SK-N-SH (cell line): ENCODE measurements at regions not wholly inside any gene's neighbourhood (a gene's known extent, or its start where the extent isn't known, plus 50 kb on each side); places are given as distances from the start of the nearest gene placed in this dataset.

Experiments used
- CTCF ChIA-PET: fragments of 300-600, 350-600 bp; formaldehyde crosslinking; extraction: SDS; loops from one replicate; lab custom pipeline; 2021; lab: Yijun Ruan, JAX
- POLR2A ChIA-PET: fragments of 350-600 bp; sonication (Branson Sonifier 250); formaldehyde crosslinking; extraction: SDS; loops from one replicate; lab custom pipeline; 2020; ENCODE audit warnings: antibody characterized with exemption, inconsistent platforms; lab: Yijun Ruan, JAX
- DNase-seq: peaks from one replicate; pipeline ENCODE4 v3.0.0; 2012
- H2AFZ ChIP-seq: fragments of 200-600 bp; sonication (generic); 2 replicates; pipeline ENCODE4 v1.8.1; 2016; ENCODE audit warnings: antibody characterized with exemption, mild to moderate bottlenecking, low read depth
- H3F3A ChIP-seq: fragments of 200-600 bp; sonication (generic); replicated peaks from 2 replicates; pipeline ENCODE3; 2016; ENCODE audit warnings: antibody characterized with exemption, mild to moderate bottlenecking; ENCODE audit not compliant: insufficient read depth
- H3K27ac ChIP-seq, 2 experiments: fragments of 200-500 bp in 1 of 2; fragments of 200-600 bp in 1 of 2; sonication (Bioruptor generic) in 1 of 2; sonication (generic), shearing (Covaris generic) in 1 of 2; 2 replicates each; pipeline versions ENCODE4 v1.5.1 to v1.6.1; 2014 to 2016; ENCODE audit warnings: low read depth in 2 of 2, inconsistent platforms in 1 of 2, low read length in 1 of 2, mild to moderate bottlenecking in 1 of 2, mixed read lengths in 1 of 2
- H3K27me3 ChIP-seq: fragments of 200-600 bp; sonication (generic), shearing (Covaris generic); 2 replicates; pipeline ENCODE4 v1.6.1; 2016; ENCODE audit warnings: mixed run types; ENCODE audit not compliant: insufficient read depth
- H3K36me3 ChIP-seq, 2 experiments: fragments of 200-500 bp in 1 of 2; fragments of 200-600 bp in 1 of 2; sonication (Bioruptor generic) in 1 of 2; sonication (generic) in 1 of 2; replicated peaks in 1 of 2; 2 replicates each; pipeline versions ENCODE3 to v1.5.1; 2014 to 2016; ENCODE audit warnings: low read length in 1 of 2, mild to moderate bottlenecking in 1 of 2; ENCODE audit not compliant: insufficient read depth in 2 of 2, control insufficient read depth in 1 of 2
- H3K4me1 ChIP-seq, 2 experiments: fragments of 200-500 bp in 1 of 2; fragments of 200-600 bp in 1 of 2; sonication (Bioruptor generic) in 1 of 2; sonication (generic), shearing (Covaris generic) in 1 of 2; 2 replicates each; pipeline versions ENCODE4 v1.5.1 to v1.6.1; 2014 to 2016; ENCODE audit warnings: low read depth in 1 of 2, low read length in 1 of 2, mixed run types in 1 of 2; ENCODE audit not compliant: insufficient read depth in 2 of 2, control insufficient read depth in 1 of 2
- H3K4me2 ChIP-seq: fragments of 200-600 bp; sonication (generic), shearing (Covaris generic); 2 replicates; pipeline ENCODE4 v1.6.1; 2017; ENCODE audit warnings: mixed run types
- H3K4me3 ChIP-seq, 2 experiments: fragments of 200-500 bp in 1 of 2; fragments of 200-600 bp in 1 of 2; sonication (Bioruptor generic) in 1 of 2; sonication (generic), shearing (Covaris generic) in 1 of 2; 2 replicates each; pipeline versions ENCODE4 v1.5.1 to v1.8.1; 2014 to 2016; ENCODE audit warnings: low read depth in 2 of 2, inconsistent platforms in 1 of 2, low read length in 1 of 2, mild to moderate bottlenecking in 1 of 2, mixed read lengths in 1 of 2, moderate library complexity in 1 of 2
- H3K79me2 ChIP-seq: fragments of 200-600 bp; sonication (generic); 2 replicates; pipeline ENCODE4 v1.8.1; 2017; ENCODE audit warnings: mild to moderate bottlenecking; ENCODE audit not compliant: insufficient read depth
- H3K9ac ChIP-seq: fragments of 200-600 bp; sonication (generic); 2 replicates; pipeline ENCODE4 v1.6.1; 2017; ENCODE audit warnings: mixed run types
- H3K9me2 ChIP-seq: fragments of 200-600 bp; sonication (generic); 2 replicates; pipeline ENCODE4 v1.6.1; 2017; ENCODE audit warnings: mixed run types
- H3K9me3 ChIP-seq: fragments of 200-600 bp; sonication (generic); 2 replicates; pipeline ENCODE4 v1.6.1; 2017; ENCODE audit warnings: mixed run types, mild to moderate bottlenecking, moderate library complexity
- H4K20me1 ChIP-seq: fragments of 200-600 bp; sonication (generic); 2 replicates; pipeline ENCODE4 v1.6.1; 2017; ENCODE audit warnings: mild to moderate bottlenecking, mixed run types; ENCODE audit not compliant: insufficient read depth
- CHD2 ChIP-seq: fragments of 150-350 bp; IDR thresholded peaks from 2 replicates; pipeline ENCODE4 v1.6.1; 2018; ENCODE audit warnings: low read length; ENCODE audit not compliant: partially characterized antibody
- ELF1 ChIP-seq: IDR thresholded peaks from 2 replicates; pipeline ENCODE4 v1.4.0; 2012
- EP300 ChIP-seq, 2 experiments: IDR thresholded peaks; 2 replicates each; pipeline versions ENCODE4 v1.4.0 to v1.6.1; 2012; ENCODE audit warnings: borderline replicate concordance in 1 of 2, low read depth in 1 of 2, low read length in 1 of 2
- FOSL2 ChIP-seq: IDR thresholded peaks from 2 replicates; pipeline ENCODE4 v1.4.0; 2012; ENCODE audit warnings: low read depth, mild to moderate bottlenecking, moderate library complexity, borderline replicate concordance
- JUND ChIP-seq: IDR thresholded peaks from 2 replicates; pipeline ENCODE4 v1.4.0; 2012
- NRF1 ChIP-seq: IDR thresholded peaks from 2 replicates; pipeline ENCODE4 v1.6.1; 2012; ENCODE audit warnings: low read depth, mild to moderate bottlenecking, low read length
- PBX3 ChIP-seq: IDR thresholded peaks from 2 replicates; pipeline ENCODE4; 2012
- RFX5 ChIP-seq: IDR thresholded peaks from 2 replicates; pipeline ENCODE4 v1.6.1; 2012; ENCODE audit warnings: mild to moderate bottlenecking, improper control_type of control experiment, low read length
- SIN3A ChIP-seq: IDR thresholded peaks from 2 replicates; pipeline ENCODE4 v1.6.1; 2012; ENCODE audit warnings: low read depth, mild to moderate bottlenecking, low read length, moderate library complexity, borderline replicate concordance
- TCF12 ChIP-seq: IDR thresholded peaks from 2 replicates; pipeline ENCODE4 v1.4.0; 2012
- TEAD4 ChIP-seq: IDR thresholded peaks from 2 replicates; pipeline ENCODE4 v1.4.0; 2012; ENCODE audit warnings: mild to moderate bottlenecking, borderline replicate concordance; ENCODE audit not compliant: insufficient read depth
- WGBS: methylation state at CpG from one replicate; pipeline ENCODE4 v1.1.6; 2017; ENCODE audit warnings: low lambda C conversion rate; 5-methylcytosine and 5-hydroxymethylcytosine counted together
- TF ChIP-seq, protein P1 (sequence below): IDR thresholded peaks from 2 replicates; pipeline ENCODE4 v1.4.0; 2012; ENCODE audit warnings: low read depth
- TF ChIP-seq, protein P2 (sequence below): fragments of 200-600 bp; sonication (generic); IDR thresholded peaks from 2 replicates; pipeline ENCODE4 v1.6.1; 2017; ENCODE audit warnings: antibody characterized with exemption, mild to moderate bottlenecking, moderate library complexity

DNA sequence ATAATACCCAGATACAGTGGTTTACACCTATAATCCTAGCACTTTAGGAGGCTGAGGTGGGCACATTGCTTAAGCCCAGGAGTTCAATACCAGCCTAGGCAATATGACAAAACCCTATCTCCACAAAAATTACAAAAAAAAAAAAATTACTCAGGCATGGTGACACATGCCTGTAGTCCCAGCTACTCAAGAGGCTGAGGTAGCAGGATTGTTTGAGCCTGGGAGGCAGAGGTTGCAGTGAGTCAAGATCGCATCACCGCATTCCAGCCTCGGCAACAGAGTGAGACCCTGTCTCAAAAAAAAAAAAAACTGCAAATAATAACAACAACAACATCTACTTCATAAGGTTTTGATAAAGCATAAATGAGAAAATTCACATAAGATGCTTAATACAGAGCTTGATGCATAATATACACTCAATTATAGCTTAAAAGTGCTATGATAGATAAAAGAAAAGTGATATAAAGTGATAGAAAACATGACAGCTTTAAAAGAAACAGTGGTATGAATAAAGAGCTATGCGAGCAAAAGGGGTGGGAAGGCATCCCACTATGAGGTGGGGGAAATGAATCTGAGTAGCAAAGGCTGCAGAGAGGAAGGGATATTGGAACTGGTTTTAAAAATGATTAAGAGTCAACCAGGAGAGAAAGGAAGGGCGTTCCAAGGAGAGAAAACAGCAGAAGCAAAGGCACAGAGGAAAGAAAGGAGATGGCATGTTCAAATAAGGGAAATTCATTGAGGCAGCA lies 197.6 kb downstream of the KIF18A start:
- TF ChIP-seq ELF1: no peak
- TF ChIP-seq NRF1: no peak
- TF ChIP-seq PBX3: peak; percentile 32; the same call in 1 of the 2 replicates
- peak; percentile 86 for TF ChIP-seq FOSL2
- TF ChIP-seq JUND: peak; percentile 71
- TF ChIP-seq, protein P1, sequence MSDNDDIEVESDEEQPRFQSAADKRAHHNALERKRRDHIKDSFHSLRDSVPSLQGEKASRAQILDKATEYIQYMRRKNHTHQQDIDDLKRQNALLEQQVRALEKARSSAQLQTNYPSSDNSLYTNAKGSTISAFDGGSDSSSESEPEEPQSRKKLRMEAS: 0 out of 2 replicates have a peak, but pooled peaks have one; percentile 21
- TF ChIP-seq TCF12: peak; percentile 44
- no peak for TF ChIP-seq RFX5
- no peak for TF ChIP-seq SIN3A
- TF ChIP-seq EP300 (IDR thresholded peaks at IDR 0.05; ENCODE audit: borderline replicate concordance in 1 of 2, low read depth in 1 of 2, low read length in 1 of 2): peak in 1 of 2 experiments; percentile 40; a peak in 1 of 4 replicates
- TF ChIP-seq TEAD4: peak; percentile 60; the same call in 1 of the 2 replicates
- no peaks in the 10 kb centered on the region for H3K9me3 ChIP-seq
- no peak for DNase-seq
- peak overlapping the region; percentile 45 for H3K4me2 ChIP-seq
- H3K9me2 ChIP-seq: no peaks in the 10 kb centered on the region
- H3K4me1 ChIP-seq: peaks cover 0 to 10% of the 10 kb centered on the region in 2 experiments; a peak in 2 of 4 replicates
- H3F3A ChIP-seq: peaks cover 12% of the 10 kb centered on the region
- POLR2A ChIA-PET: no interaction called here
- no peaks in the 10 kb centered on the region for H4K20me1 ChIP-seq
- peak overlapping the region; percentile 42; the same call in 1 of the 2 replicates for H3K9ac ChIP-seq
- no peaks in the 10 kb centered on the region for H3K36me3 ChIP-seq
- H2AFZ ChIP-seq: peak overlapping the region; percentile 57; the same call in 1 of the 2 replicates
- peak overlapping the region in 1 of 2 experiments; percentile 69; a peak in 2 of 4 replicates for H3K27ac ChIP-seq
- H3K27me3 ChIP-seq: no peaks in the 10 kb centered on the region
- CTCF ChIA-PET: no interaction called here
- H3K4me3 ChIP-seq: 0 out of 4 replicates have a peak overlapping the region, but pooled peaks of 1 of the 2 experiments have one; percentile 16
- no peaks in the 10 kb centered on the region for H3K79me2 ChIP-seq
- 23% methylated on average over 5 of the region's 5 CpGs for WGBS

GRCh38 chr11:27909386-27909785 lies 198.6 kb downstream of the KIF18A start:
- peaks cover 0 to 13% of the 10 kb centered on the region in 2 experiments; a peak in 2 of 4 replicates for H3K4me1 ChIP-seq
- CTCF ChIA-PET: no interaction called here

More at GRCh38 chr11:27909386-27909785, 198.6 kb downstream of the KIF18A start:
- POLR2A ChIA-PET: no interaction called here
- Histone ChIP-seq H3F3A (peaks cover 20% of the 10 kb centered on the region), H3K27me3 (no peaks in the 10 kb centered on the region), H3K36me3 (no peaks in the 10 kb centered on the region), H3K9me2 (no peaks in the 10 kb centered on the region), H3K27ac (no peak overlapping the region), H2AFZ (no peak overlapping the region), H3K4me2 (no peak overlapping the region), H3K4me3 (no peak overlapping the region), H3K9ac (no peak overlapping the region), H3K79me2 (no peaks in the 10 kb centered on the region), H3K9me3 (no peaks in the 10 kb centered on the region), H4K20me1 (no peaks in the 10 kb centered on the region)
- no peak for DNase-seq
- WGBS: 83% methylated on average over 2 of the region's 2 CpGs
- TF ChIP-seq CHD2: no peak
- TF ChIP-seq, protein P2, sequence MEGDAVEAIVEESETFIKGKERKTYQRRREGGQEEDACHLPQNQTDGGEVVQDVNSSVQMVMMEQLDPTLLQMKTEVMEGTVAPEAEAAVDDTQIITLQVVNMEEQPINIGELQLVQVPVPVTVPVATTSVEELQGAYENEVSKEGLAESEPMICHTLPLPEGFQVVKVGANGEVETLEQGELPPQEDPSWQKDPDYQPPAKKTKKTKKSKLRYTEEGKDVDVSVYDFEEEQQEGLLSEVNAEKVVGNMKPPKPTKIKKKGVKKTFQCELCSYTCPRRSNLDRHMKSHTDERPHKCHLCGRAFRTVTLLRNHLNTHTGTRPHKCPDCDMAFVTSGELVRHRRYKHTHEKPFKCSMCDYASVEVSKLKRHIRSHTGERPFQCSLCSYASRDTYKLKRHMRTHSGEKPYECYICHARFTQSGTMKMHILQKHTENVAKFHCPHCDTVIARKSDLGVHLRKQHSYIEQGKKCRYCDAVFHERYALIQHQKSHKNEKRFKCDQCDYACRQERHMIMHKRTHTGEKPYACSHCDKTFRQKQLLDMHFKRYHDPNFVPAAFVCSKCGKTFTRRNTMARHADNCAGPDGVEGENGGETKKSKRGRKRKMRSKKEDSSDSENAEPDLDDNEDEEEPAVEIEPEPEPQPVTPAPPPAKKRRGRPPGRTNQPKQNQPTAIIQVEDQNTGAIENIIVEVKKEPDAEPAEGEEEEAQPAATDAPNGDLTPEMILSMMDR: peak; percentile 25; the same call in 1 of the 2 replicates
